ENCODE measurements at regions not wholly inside any gene's neighbourhood (a gene's known extent, or its start where the extent isn't known, plus 50 kb on each side); places are given as distances from the start of the nearest gene placed in this dataset.

GRCh38 chr16:9235867-9236266, 144.4 kb downstream of the HAPSTR1 start:
- TF ChIP-seq CEBPB (IDR thresholded peaks at IDR 0.05) (no peak), TAF1 (IDR thresholded peaks at IDR 0.05; ENCODE audit: low read depth) (no peak), CREB1 (IDR thresholded peaks at IDR 0.05; ENCODE audit: low read depth) (no peak), EP300 (IDR thresholded peaks at IDR 0.05; ENCODE audit: borderline replicate concordance) (no peak), MAX (IDR thresholded peaks at IDR 0.05) (no peak), USF1 (IDR thresholded peaks at IDR 0.05) (no peak), REST (IDR thresholded peaks at IDR 0.05; ENCODE audit: low read depth) (no peak)

DNA sequence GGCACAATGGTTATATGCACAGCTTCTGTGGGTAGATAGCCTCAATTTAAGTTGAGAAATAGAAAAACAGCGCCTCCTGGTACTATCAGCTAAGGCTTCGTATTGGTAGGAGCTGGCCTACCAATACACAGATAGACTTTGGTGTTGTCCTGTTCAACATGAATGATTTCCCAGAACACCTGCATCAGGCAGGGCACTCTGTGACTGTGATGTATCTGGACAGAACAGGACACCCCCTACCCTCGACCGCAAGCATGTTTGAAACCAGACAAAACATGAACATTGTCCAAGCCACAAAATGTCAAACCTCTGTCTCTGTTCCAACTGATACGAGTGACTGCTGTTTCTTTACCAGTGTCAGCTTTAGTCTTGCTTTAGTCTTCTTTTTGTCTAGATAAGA, 144.9 kb downstream of the HAPSTR1 start:
- TF ChIP-seq USF1 (IDR thresholded peaks at IDR 0.05) (no peak), ZBTB7A (IDR thresholded peaks at IDR 0.05; ENCODE audit: low read depth) (no peak), CREB1 (IDR thresholded peaks at IDR 0.05; ENCODE audit: low read depth) (no peak), TEAD4 (IDR thresholded peaks at IDR 0.05) (no peak), CEBPB (IDR thresholded peaks at IDR 0.05) (no peak), NFIC (IDR thresholded peaks at IDR 0.05) (no peak), TAF1 (IDR thresholded peaks at IDR 0.05; ENCODE audit: low read depth) (no peak), MAX (IDR thresholded peaks at IDR 0.05) (no peak), RAD21 (IDR thresholded peaks at IDR 0.05; ENCODE audit: low read depth) (no peak), EGR1 (IDR thresholded peaks at IDR 0.05) (no peak), FOXM1 (IDR thresholded peaks at IDR 0.05; ENCODE audit: borderline replicate concordance, low read depth) (no peak), TCF12 (IDR thresholded peaks at IDR 0.05; ENCODE audit: low read depth) (no peak), REST (IDR thresholded peaks at IDR 0.05; ENCODE audit: low read depth) (no peak), YY1 (IDR thresholded peaks at IDR 0.05; ENCODE audit: low read depth) (no peak)

GRCh38 chr16:9238346-9238745, 146.9 kb downstream of the HAPSTR1 start:
- TF ChIP-seq MAX (IDR thresholded peaks at IDR 0.05) (no peak), CREB1 (IDR thresholded peaks at IDR 0.05; ENCODE audit: low read depth) (no peak), RAD21 (IDR thresholded peaks at IDR 0.05; ENCODE audit: low read depth) (no peak), EGR1 (IDR thresholded peaks at IDR 0.05) (no peak), USF1 (IDR thresholded peaks at IDR 0.05) (no peak), REST (IDR thresholded peaks at IDR 0.05; ENCODE audit: low read depth) (no peak), FOXM1 (IDR thresholded peaks at IDR 0.05; ENCODE audit: borderline replicate concordance, low read depth) (no peak)

DNA sequence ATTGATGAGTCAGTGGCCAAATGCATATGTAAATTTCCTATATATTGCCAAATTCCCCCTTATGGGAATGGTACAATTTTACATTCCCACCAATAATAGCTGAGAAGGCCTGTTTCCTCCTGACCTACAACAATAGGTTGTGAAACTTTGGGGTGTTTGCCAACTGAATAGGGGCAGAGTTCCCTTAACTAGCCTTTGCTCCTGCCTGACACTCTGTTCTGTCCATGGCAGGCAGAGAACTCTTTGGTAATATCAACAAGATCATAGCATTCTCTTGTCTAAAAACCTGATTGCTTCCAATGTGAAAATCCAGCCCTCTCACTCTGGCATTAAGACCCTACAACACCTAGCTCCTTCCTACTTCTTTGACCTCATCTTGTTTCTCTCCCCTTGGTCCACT, 149.7 kb downstream of the HAPSTR1 start:
- TF ChIP-seq TAF1 (IDR thresholded peaks at IDR 0.05; ENCODE audit: low read depth) (no peak), FOXM1 (IDR thresholded peaks at IDR 0.05; ENCODE audit: borderline replicate concordance, low read depth) (no peak), TEAD4 (IDR thresholded peaks at IDR 0.05) (no peak), CREB1 (IDR thresholded peaks at IDR 0.05; ENCODE audit: low read depth) (no peak), EP300 (IDR thresholded peaks at IDR 0.05; ENCODE audit: borderline replicate concordance) (no peak), YY1 (IDR thresholded peaks at IDR 0.05; ENCODE audit: low read depth) (no peak), MAX (IDR thresholded peaks at IDR 0.05) (no peak), TCF12 (IDR thresholded peaks at IDR 0.05; ENCODE audit: low read depth) (no peak), NFIC (IDR thresholded peaks at IDR 0.05) (no peak), REST (IDR thresholded peaks at IDR 0.05; ENCODE audit: low read depth) (no peak), ZBTB7A (IDR thresholded peaks at IDR 0.05; ENCODE audit: low read depth) (no peak), RAD21 (IDR thresholded peaks at IDR 0.05; ENCODE audit: low read depth) (no peak), CEBPB (IDR thresholded peaks at IDR 0.05) (no peak), USF1 (IDR thresholded peaks at IDR 0.05) (no peak), EGR1 (IDR thresholded peaks at IDR 0.05) (no peak)

Data from Ishikawa (cell line).